GM19324 (cell line): ENCODE measurements at regions not wholly inside any gene's neighbourhood (a gene's known extent, or its start where the extent isn't known, plus 50 kb on each side); places are given as distances from the start of the nearest gene placed in this dataset.

Experiments
- ATAC-seq: cut with Tn5 transposase; IDR thresholded peaks from one replicate; pipeline ENCODE4 v1.9.1; 2021; ENCODE audit warnings: mild to moderate bottlenecking, moderate library complexity; ENCODE audit not compliant: unreplicated experiment, low FRiP score

DNA sequence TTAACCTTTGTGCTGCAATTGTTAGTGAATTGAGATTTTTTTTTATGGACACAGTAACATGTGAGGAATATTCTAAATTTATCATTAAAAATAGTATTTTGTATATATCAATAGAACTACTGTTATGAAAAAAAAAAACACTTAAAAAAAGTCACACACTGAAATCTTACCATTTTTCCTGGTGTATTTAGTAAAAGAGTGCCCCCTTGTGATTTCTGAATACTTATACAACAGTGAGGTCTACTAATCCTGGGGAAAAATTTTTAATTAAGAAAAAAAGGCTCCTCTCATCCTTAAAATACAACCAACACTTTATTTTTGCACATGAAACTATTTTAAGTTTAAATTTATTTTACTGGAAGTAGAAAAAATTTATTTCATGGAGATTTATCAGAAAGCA, 56.4 kb upstream of the SPOCK3 start:
- ATAC-seq, result no peak

DNA sequence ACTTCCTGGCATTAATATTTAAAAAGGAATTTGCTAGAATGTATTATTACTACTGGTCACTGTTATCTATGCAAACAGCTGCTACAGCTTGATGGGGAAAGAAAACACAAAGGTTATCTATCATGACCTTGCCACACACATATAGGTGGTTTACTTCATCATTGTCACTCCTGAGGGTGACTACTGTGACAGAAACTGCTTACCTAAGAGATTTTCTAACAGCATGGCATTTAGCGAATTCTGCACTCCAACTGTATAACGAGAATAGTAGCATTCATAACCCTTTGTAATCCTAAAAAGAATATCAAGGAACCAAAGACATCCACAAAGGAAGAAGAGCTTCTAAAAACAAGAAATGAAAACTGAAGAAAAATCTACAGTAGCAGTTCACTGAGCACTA, 74.6 kb upstream of the SPOCK3 start:
- no peak for ATAC-seq

DNA sequence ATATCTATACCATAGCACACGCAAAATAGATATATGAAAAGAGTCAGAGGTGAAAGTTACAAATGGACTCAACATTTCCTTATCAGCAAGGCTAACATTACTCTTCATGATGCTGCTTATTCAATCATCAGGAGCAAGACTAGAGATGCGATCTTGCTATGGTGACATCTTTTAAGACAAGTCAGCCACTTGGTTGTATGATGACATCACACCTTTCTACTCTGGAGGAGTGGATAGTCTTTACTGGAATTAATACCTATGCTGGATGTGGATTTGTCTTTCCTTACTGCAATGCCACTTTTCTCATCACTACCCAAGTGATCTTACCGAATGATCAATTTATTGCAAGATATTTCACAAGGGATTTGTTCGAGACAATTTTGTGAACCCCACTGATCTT, 87.0 kb upstream of the SPOCK3 start:
- ATAC-seq, result no peak

DNA sequence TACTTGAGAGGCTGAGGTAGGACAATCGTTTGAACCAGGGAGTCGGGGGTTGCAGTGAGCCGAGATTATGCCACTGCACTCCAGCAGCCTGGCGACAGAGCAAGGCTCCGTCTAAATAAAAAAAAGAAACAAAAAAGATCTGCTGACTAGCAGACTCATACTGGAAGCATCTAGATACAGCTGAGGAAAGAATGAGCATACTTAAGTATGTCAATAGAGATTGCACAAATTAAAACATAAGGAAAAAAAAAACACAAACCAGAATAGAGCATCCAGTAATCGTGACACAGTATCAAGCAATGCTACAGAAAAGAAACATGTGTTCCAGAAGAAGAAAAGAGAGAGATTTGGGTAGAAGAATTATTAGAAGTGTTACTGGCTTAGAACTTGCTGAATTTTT, 105.5 kb upstream of the SPOCK3 start:
- no peak for ATAC-seq

DNA sequence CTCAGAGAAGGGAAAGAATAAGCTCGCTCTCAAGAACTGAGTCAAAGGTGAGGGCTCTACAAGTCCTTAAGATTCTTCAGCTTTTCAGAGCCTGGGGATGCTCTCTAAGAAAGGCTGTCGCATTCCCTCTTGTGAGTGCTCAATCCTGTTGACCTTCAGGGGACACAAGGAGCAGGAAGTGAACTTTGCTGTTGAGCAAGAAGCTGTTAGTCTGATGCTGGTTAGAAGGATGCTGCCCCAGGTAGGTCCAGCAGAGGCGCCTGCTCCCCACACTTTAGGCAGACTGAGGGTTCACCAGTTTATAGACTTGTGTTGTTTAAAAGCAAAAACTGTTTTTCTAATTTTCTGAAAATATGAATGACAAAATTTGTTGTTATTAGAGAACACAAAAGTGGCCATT, 125.4 kb upstream of the SPOCK3 start:
- no peak for ATAC-seq

DNA sequence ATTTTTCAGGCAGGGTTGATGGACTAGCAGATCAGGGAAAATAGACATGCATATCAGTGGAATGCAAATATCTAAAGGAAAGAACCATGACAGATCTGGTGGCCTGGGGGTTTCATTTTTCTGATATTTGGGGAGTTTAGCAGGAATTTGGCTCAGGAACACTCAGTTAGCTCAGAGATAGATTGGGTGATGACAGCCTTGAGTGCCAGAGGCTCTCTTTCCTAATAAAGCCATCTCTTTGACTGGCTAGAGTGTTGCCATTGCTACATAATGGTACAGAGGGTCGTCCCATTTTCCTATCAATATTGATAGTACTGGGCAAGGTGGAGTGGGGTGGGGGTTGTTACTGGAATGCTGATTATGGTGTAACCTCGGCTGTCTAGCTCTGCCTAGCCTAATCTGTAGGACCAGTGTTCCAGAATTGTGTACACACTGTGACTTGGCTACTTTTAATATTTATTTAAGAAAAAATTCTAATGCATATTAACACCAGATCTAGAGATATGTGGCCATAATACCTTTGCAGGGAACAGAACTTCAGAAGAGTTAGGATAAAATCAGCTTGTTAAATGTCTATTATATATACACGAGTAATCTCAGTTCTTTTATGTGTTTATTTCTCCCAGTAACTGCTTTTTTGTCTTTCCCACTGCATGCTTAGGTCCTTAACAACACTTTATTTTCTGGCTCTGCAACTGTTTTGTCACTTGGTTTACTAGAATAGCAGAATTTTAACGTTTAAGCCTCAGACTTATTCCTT, 145.0 kb upstream of the SPOCK3 start:
- no peak for ATAC-seq

DNA sequence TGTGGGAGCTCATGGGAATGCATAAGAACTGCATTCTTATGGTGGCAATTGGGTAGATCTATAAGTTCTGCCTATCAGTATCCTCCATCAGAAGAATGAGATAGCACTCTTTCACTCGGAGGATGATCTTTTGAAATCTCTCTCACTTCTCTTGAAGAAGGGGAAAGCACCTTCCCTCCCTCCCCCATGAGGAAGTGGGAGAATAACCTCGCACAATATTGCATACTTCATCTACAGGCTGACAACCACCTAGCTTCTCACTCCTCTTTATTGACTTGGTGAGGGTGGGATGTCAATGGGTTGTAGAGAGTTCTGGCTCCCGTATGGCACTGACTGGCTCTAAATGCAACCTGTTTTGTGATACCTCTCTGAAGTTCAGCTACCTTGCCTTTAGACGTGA, 146.7 kb upstream of the SPOCK3 start:
- no peak for ATAC-seq

DNA sequence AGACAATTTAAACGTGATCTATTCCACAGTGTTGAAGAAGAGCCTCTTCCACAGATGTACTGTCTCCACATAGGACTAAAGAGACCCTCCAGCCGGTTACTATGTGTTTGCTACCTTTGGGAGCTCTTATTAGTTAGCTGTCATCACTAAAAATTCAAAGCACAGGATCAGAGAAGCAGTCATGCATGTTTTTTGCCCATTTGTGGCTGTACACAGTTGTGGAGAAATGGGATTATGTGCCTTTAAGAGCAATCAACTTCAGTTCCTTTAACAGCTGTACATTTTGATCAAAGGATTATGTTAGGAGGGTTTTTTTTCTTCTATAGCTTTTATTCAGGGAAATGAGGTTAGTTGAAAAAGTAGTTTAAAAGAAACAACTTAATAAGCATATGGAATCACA, 149.0 kb upstream of the SPOCK3 start:
- ATAC-seq, result no peak

DNA sequence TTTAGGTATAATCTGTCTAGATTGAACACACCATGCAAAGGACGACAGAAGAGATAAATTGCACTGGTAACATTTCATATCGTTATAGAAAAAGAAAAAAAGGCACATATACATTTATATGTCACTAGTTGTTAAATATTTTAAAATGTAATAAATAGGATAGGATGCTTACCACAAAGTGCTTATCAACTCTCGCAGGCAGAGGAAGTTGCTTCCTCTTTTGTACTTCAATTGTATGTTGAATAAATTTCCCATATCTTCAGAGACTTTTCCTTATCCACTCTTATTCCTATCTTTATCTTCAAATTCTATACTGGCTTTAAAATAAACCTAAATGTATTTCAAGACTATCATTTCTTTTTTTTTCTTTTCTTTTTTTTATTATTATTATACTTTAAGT, 163.3 kb upstream of the SPOCK3 start:
- no peak for ATAC-seq

DNA sequence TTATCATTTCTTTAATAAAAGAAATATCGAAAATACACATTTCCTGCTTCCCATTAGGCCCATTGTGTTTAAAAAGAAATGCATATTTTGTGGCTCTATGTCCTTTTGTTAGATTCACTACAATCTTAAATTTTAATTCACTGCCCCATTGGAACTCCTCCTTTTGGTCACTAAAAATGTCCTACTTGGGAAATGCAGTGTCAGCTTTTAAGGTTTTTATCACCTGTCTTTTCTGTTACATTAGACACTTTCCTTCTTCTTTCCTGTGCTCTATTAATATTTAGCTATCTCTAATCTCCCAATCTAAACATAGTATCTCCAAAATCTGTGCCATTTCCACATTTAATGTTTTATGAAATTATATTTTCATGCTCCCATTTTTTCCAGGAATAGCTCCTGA, 164.9 kb upstream of the SPOCK3 start:
- ATAC-seq, result no peak

DNA sequence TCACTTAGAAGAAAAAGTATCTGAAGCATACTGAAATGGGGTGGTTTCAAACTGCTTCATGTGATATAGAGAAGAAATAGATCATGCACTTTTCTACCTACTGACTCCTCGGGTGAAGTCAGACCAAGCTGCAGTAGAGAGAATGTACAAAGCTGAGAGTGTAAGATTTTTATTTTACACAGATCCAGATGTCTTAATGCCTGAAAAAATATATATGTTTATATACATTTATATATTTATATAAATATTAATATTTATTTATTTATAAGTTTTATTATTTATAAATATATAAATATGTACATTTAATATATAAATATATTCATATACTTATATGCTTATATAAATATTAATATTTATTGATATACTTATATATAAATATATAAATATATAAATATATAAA, 171.9 kb upstream of the SPOCK3 start:
- ATAC-seq, result no peak

DNA sequence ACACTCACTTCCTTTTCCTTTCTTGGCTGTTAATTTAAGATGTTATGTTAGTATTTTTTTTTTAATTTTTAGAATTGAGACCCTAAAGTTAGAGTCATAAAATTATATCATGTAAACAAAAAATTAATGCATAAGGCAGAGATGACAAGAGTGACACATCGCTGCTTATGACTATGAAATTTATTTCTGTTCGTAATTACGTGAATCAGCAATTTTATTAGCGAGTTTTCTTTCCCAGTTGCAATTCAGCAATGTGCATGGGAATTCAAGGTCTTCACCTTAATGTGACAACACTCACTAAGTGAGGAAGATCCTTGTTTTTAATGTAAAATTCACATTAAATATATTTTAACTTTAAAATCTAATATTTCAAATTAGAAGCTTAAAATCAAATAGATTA, 181.2 kb upstream of the SPOCK3 start:
- no peak for ATAC-seq

DNA sequence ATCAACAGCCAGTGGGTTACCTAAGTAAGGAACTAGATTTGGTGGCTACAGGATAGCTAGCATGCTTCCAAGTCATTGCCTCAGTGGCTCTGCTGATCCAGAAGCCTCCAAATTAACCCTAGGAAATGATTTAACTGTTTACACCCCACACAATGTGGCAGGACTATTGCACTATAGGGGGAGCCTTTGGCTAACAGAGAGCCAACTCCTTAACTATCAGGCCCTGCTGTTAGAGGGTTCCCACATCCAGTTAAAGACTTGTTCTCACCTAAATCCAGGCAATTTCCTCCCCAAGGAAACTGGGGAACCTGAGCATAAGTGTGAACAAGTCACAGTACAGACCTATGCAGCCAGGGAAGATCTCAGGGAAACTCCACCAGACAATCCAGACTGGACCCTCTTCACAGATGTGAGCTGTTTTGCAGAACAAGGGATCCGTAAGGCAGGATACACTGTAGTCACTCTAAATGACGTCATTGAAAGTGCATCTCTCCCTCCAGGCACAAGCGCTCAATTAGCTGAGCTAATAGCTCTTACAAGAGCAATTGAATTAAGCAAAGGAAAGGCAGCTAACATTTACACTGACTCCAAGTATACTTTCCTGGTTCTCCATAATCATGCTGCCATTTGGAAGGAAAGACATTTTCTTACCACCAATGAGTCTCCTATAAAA, 185.3 kb upstream of the SPOCK3 start:
- no peak for ATAC-seq

DNA sequence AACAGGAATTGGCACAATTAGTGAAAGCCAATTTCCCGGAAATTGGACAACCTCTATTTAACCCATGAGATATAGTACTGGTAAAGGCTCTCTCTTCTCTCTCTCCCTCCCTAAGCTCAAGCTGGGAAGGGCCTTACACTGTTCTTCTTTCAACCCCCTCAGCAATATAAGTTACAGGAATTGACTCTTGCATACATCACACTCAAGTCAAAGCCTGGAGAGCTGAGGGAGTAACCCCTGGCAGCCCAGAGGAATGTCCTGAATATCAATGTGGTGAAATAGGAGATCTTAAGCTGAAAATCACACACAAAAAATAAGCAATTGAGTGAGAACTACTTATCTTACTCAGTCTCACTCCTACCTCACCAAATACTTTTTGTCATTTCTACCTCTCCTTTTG, 186.9 kb upstream of the SPOCK3 start:
- ATAC-seq, result no peak

DNA sequence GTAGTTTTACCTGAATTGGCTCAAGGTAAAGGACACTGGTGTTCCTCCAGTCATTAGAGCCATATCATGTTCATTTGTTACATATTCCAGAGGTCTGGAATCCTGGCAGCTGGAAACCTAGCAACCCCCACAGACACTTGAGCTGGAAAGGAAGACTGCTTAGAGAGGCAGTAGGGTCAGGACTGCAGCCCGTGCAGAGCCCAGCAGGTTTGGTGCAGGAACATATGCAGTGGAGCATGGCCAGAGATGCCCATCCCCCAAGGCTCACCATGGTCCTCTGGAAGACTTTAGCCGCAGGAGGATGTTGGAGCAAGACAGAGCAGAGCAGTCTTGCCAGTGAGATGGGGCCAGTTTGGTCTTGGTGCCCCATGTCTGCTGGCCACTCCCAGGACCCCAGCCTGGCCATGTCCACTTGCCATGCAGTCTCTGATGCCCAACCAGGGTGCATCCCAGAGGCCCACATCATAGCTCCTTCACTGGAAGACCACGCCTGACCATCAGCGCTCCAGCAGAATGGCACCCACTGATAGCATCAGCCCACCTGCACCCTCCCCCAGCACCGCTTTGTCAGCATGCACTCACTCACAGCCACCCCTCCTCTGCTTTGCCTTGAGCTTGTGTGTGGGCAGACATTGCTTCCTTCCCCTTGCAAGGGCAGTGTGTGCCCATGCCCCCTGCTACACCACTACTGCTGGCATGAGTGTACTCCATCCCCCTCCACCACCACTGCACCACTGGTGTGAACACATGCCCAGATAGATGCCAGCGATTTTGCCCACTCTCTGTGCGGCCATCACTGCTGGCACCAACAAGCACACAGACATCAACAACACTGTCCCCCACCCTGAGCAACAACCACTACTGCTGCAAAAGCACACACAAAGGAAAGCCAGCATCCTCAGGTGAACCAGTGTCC, 190.3 kb upstream of the SPOCK3 start:
- no peak for ATAC-seq

DNA sequence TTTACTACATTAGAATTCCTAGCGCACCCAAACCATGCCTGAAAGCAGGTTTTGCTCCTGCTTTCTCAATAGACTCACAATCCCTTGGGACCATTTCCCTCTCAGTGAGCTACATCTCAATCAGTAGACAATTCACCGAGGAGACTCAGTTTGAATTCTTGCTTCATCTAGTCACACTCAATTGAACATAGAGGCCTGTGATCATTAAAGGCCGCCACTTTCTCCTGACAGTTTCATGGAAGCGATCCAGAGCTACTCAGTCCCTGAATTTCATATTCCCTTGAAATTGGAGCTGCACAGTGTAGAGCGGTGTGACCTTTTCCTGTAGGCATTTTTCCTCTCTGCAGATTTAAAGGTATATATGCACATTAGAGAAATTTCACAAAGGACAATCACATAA, 193.9 kb upstream of the SPOCK3 start:
- no peak for ATAC-seq

DNA sequence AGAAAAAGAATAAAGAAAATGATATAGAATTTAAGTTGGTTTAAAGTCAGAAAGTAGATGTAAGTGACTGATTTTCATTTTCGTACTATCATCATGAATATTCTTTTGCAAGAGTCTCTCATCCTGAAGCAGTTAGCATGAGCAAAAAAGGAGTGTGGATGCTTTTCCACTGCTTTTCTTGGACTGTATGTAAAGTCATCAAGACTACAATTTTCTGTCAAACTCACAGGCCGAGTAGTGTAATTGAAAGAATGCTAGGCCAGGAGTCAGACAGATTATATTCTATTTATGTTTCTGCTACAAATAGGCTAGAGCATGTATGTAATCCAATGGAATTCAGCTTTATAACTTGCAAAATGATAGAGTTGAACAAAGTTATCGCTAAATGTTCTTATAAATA, 197.1 kb upstream of the SPOCK3 start:
- no peak for ATAC-seq

DNA sequence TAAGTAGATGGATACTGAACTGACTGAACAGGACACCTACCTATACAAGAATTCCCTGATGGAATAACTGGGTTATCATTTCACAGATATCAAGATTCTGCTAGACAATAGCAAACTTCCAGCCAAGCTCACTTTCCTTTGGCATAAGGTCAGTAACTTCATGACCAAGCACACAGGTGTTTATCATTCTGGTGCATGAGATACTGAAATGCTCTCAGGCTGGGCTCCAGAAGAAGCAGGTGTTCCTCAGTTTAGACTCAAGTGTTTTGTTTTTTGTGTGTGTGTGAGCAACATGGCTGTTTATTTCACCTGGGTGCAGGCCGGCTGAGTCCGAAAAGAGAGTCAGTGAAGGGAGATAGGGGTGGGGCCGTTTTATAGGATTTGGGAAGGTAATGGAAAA, 201.5 kb upstream of the SPOCK3 start:
- ATAC-seq, result no peak

DNA sequence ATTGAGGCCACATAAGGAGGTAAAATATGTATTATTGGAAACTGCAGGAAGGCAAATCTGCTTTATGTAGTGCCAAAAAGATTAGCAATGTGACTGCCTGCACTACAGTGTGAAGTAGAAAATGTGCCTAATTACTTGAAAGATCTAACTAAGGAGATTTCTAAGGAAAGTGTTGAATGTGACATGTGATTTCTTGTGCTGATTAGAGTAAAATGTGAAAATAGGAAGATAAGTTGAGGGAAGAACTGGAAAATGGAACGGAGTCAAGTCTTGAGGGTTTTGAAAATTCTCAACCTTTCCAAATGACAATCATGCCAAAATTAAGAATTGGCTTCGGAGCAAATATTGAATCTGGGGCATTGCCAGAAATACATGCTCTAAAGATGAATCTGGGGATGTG, 209.5 kb upstream of the SPOCK3 start:
- no peak for ATAC-seq

DNA sequence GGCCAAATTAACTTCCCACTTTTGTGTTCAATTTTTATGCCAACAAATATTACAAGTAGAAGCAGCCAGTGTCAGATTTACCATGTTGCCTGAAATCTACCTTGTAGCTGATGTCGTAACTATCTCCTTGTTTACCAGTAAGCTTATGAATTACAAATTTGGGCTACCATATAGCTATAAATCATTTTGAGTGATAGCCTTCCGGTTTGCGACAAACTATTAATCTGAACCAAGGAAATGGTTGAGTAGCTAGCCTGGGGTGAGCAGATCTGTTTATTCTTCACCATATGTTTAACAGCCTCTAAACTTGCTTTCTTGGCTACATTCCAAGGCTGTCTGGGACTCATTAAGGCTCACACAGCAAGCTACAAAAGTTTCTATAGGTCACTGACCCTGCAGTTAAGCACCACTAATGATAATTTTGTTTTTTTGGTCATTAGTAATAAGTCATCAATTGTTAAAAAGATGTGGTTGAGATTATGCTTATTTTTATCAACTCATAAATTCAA, 218.7 kb upstream of the SPOCK3 start:
- no peak for ATAC-seq

DNA sequence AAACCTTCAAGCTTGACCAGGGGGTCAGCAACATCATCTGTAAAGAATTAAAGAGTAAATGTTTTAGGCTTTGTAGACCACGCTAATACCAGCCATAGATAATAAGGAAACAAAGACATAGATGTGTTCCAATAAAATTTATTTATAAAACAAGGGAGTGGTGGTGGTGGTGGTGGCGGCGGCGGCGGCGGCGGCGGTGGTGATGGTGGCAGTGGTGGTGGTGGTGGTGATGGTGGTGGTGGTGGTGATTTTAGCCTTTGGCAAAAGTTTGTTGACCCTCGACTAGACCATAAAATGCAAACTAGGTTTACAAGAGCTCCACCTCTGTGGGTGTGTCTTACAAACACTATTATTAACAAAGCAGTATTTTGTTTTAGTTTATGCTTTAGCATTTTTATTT, 222.3 kb upstream of the SPOCK3 start:
- ATAC-seq, result no peak
